ENCODE measurements at regions not wholly inside any gene's neighbourhood (a gene's known extent, or its start where the extent isn't known, plus 50 kb on each side); places are given as distances from the start of the nearest gene placed in this dataset.
"Not testable (repeated sequence)": the region's sequence is repeated elsewhere in the genome, so short reads cannot be mapped to it uniquely, and the experiment has no call there.

- DNase-seq, result no peak
Observed at GRCh38 chr2:153307223-153307622, 171.3 kb downstream of the RPRM start.

DNA sequence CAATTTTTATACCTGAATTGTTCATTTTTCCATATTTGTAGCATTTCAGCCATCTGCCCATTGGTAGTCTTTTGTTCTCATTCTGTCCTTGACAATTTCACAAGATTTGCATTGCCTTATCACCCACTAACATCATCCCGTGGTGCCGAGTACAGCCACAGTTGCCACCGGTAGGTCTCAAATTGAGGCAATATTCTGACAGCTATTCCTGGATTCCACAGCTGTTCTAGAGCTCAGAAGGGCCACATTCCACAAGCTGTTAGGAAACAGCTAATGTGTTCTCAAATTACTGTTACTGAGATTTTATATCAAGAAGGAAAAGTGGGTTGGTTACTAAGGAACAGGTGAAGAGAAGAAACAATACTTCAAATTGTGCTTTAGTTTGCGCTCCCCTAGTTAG lies 178.8 kb downstream of the RPRM start:
- no peak for DNase-seq

DNA sequence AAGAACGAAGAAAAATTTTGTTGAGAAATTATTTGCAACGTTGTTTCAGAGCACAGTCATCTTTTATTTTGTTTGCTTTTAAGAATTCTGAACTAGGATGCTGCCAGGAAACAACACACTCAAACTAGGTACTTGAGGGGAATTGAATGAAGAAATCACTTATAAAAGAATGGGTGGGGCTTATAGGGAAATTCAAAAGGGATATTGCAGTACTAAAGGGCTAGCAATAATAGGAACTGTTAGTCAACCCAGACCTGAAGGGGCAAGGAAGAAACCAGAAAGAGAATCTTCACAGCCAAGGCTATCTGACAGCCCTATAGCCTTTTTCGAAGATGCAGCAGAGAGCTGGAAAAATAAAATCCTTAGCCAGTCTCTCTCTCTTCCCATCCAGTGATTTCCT lies 179.3 kb downstream of the RPRM start:
- no peak for DNase-seq

DNA sequence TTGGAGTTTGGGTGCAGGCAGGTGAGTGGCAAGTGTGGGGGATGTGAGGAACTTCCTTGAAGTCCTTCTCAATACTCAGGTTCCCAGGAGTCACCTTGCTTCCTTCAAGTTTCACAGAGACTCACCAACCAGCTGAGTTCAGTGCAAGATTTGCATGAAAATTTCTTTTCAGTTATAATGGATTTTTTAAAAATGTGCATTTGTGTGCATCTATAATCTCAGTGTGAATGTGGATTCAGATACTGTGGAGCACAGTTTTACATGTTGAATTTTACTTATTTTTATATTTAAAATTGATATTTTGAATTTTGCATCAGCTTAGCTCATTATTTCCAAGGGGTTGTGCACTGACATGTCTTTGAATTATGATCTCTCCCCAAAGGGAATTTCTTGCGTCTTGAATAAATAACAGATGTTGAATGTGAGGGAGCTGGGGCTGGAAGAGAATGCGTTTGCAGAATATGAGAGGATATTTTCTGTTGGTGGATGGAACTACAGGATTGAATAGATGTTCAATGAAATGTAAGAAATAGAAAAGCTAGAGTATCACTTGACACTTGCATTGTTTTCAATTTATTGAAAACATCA lies 184.3 kb downstream of the RPRM start:
- no peak for DNase-seq

DNA sequence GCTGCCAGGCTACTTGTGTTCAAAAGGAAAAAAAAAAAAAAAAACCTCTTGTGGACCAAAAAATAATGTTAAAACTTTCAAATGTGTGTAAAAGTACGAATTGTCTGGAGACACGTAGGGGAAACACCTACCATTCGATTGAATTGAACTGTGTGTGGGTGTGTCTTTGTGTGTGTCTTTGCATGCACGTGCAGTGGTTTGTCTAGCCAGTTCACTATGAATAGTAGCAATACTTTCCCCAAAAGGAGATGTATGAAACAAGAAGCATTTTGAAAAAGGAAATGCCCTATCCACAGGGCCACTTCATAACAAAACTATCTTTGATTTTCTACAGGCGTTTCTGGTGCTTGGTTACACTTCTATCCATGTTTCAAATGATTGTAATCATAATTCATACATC lies 186.8 kb downstream of the RPRM start:
- no peak for DNase-seq

DNA sequence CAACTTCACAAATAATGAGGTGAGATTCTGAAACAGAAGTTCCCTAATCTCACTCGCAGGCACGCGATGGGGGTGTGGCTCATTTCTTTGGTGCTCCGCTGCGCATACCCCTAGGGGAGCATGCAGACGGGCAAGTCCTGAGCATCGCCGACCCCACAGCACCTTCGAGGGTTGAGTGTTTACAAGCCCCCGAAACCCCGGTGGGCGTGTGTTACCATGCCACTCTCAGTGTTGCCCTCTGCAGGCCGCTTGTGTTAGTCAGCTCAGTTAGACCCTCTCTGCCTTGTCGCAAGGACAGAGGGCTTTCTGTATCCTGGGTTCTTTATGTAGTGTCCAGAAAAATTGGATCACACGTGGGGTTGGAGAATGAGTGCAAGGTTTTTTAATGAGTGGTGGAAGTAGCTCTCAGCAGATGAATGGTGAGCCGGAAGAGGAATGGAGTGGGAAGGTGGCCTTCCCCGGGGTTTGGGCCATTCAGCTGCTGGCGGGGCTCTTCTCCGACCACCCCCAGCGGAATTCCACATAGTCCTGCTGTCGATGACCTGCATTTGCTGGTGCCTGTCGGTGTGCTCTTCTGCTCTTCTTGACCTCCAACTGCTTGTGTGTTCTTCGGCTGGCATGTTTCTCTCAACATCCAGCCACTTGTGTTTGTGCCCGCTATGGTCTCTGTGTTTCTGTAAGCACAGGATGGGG lies 191.3 kb downstream of the RPRM start:
- DNase-seq, result peak in 1 of 56 donors; percentile 2

DNA sequence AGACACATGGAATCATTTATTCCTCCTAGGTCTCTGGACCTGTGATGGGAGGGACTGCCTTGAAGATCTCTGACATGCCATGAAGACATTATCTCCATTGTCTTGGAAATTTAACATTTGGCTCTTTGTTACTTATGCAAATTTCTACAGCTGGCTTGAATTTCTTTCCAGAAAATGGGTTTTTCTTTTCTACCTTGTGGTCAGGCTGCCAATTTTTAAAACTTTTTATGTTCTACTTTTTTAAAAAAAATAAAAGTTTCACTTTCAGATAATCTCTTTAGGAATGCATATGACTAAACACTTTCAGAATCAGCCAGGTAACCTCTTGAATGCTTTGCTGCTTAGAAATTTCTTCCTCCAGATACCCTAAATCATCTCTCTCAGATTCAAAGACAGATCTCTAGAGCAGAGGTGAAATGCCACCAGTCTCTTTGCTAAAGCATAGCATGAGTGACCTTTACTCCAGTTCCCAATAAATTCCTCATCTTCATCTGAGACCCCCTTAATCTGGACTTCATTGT lies 209.6 kb downstream of the RPRM start:
- DNase-seq, result no peak

GRCh38 chr2:153256876-153257275 lies 221.7 kb downstream of the RPRM start:
- not testable (repeated sequence) for DNase-seq

- DNase-seq, result not testable (repeated sequence)
Observed at GRCh38 chr2:153246636-153247035, 231.9 kb downstream of the RPRM start.

- no peak for DNase-seq
Observed at GRCh38 chr2:153235516-153235915, 243.0 kb downstream of the RPRM start.

GRCh38 chr2:153232464-153232863 lies 246.1 kb downstream of the RPRM start:
- no peak for DNase-seq

DNA sequence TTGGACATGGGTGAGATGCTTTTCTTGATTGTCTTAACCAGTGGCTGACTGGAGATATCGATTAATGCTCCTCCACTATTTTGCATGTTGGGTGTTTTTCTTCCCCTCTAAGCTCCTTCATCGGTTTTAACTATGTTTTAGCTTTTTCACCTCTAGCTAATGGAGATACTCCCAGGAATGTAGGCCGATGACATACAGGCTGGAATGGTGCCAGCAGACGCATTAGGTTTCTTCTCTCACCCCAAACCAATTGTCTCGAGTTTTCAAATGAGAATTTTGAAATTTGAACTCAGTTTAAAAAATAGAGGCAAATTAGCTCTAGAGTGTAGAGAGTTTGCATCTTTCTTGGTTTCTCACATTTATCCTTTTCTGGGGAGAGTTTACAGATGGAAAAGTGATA lies 247.6 kb downstream of the RPRM start:
- no peak for DNase-seq

DNA sequence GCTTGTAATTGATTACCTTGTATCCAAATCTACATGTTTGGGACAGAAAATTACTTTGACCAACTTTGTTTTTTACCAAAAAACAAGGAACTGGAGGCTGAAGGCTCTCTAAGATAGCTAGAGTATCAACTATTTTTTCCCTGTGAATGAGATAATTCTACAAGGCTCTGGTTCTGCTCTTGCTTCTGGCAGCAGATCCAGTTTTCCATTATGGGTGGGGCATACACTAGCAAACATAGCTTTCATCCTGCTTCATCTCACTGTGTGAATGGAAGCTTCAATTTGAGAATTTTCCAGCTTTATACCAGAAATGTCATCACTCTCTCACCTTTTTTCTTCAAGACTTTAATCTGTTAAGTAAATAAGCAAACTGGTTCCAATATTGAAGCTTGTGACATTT lies 249.7 kb downstream of the RPRM start:
- no peak for DNase-seq

- DNase-seq, result no peak
Observed at GRCh38 chr2:153227981-153228380, 250.6 kb downstream of the RPRM start.

DNA sequence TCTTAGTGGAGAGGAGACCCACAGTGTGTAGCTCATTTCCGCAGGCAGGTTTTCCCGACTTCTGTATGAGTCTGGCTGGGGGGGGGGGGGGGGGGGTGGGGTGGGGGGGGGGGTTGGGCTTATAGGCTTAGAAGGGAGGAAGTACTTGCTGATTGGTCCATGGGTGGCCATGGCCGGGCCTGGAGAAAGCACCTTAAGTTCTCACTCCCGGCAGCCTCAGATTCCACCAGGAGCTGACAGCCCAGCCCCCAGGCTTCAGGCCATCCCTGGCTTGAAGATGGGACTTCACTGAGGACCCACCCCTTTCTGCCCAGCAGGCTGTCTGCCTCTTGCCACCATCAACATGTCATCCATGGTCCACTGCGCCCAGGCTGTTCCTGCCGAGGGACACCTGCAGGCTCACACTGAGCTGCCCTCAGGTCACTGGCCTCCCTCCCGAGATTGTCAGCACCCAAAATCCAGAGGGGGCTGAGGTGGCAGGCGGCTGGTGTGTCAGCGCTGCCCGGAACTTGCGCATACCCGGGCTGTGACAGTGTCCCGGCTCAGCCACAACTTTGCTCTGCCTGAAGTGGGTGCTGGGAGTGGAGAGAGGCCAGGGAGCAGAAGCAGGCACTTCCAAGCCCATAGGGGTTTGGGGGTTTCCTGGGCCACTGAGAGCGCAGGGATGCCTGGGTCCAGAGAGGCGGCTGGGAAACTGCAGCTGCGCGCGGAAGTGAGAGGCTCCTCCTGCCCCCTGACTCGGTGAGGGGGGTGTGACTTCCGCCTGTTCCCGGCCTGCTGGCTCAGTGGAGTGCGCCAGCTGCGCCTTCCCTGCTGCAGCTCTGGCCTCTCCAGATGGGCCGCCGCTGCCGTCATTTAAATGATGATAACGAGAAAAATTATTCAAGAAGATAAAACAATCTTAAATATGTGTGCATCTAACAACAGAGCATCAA lies 256.1 kb downstream of the RPRM start:
- DNase-seq, result no peak

DNA sequence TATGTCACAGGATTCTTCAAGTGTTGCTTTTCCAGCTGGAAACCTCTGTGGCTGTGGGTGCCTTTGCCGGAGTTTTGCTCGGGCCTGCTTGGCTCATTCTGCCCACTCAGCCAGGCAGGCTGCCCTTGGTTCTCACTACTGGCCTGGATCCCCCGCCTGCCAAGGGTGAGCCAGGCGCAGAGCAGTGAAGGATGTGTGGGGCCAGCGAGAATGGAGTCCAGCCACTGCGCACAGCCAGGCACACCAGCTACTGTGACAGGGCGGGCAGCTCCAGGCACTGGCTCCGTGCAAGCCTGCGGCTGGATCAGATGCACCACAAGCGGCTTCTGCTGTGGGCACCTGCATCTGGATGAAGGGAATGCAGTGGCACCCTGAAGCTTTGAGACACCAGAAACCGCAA lies 257.1 kb downstream of the RPRM start:
- DNase-seq, result no peak

- no peak for DNase-seq
Observed at GRCh38 chr2:153221087-153221486, 257.5 kb downstream of the RPRM start.

DNA sequence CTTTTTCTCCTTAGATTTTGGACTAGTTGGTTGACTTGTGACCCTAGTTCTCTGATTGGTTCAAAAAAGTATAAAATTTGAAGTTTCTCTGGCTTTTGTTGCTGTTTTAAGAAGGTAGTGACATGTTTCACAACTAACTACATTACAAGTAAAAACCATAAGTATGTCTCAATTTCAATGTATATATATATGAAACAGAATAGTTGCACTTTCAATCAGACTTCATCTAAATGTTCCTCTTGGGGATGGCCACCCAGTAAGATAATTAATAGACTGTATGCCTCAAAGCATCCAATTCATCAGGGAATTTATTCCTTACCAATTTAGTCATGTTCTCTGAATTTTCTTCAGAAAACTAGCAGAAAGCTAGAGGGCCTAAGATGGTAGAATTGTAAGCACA lies 259.7 kb downstream of the RPRM start:
- no peak for DNase-seq

- no peak for DNase-seq
Observed at GRCh38 chr2:153214337-153214736, 264.2 kb downstream of the RPRM start.

DNA sequence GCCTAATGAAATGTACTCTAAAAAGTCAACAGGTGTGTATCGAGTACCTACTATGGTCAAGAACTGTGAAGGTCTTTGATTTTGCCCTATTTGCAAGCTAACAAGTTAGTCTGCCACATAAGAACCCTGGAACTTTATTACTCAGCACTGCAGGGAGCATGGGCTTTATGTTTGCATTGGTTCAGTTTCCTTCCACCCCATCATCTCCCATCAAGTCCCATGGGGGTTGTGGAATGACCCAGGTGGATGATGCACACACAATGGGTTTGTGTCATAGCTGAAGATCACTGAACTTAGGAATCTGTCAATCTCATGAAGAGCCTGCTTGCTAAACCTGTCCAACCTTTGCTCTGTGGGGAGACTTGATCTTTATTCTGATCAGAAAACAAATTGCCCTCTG lies 265.5 kb downstream of the RPRM start:
- DNase-seq, result no peak

GRCh38 chr2:153197402-153198386 lies 280.9 kb downstream of the RPRM start:
- DNase-seq, result no peak

All from nucleus accumbens (tissue), 56 donors.